Ovary (tissue), 7 donors: ENCODE measurements at regions not wholly inside any gene's neighbourhood (a gene's known extent, or its start where the extent isn't known, plus 50 kb on each side); places are given as distances from the start of the nearest gene placed in this dataset.

ENCODE experiments used
- DNase-seq, 5 donors: peaks; one replicate each; pipeline ENCODE4 v3.0.0-alpha.2; 2019 to 2020
- H3K27ac ChIP-seq, 2 donors: fragments of 200-600 bp; one replicate each; pipeline versions ENCODE4 v1.5.1 to v1.8.0; 2019 to 2022
- H3K27me3 ChIP-seq: fragments of 200-600 bp; one replicate; pipeline ENCODE4 v1.8.0; 2022
- H3K36me3 ChIP-seq: fragments of 200-600 bp; sonication (generic); one replicate; pipeline ENCODE4 v1.5.1; 2019
- H3K4me1 ChIP-seq: one replicate; pipeline ENCODE4 v1.8.1; 2013; ENCODE audit warnings: mild to moderate bottlenecking, moderate library complexity; ENCODE audit not compliant: insufficient read depth
- H3K4me3 ChIP-seq: fragments of 200-600 bp; sonication (generic); one replicate; pipeline ENCODE4 v1.5.1; 2017
- H3K9me3 ChIP-seq, 2 donors: fragments of 200-600 bp in 1 of 2; sonication (generic) in 1 of 2; one replicate each; pipeline versions ENCODE4 v1.5.1 to v1.8.1; 2013 to 2019; ENCODE audit warnings: mild to moderate bottlenecking in 1 of 2, moderate library complexity in 1 of 2
- CTCF ChIP-seq, 3 donors: fragments of 450-650 bp in 2 of 3; fragments of 200-600 bp in 1 of 3; IDR thresholded peaks; one replicate each; pipeline versions ENCODE4 v1.5.1 to v1.8.0; 2016 to 2022; ENCODE audit warnings: antibody characterized with exemption in 3 of 3, mild to moderate bottlenecking in 1 of 3
- EP300 ChIP-seq: sonication (generic); formaldehyde crosslinking; IDR thresholded peaks from one replicate; pipeline ENCODE4 v1.6.1; 2017; ENCODE audit warnings: antibody characterized with exemption
- POLR2A ChIP-seq: fragments of 450-650 bp; IDR thresholded peaks from one replicate; pipeline ENCODE4 v1.6.1; 2017; ENCODE audit warnings: antibody characterized with exemption, mild to moderate bottlenecking, moderate library complexity
- WGBS, 3 donors: extraction: QIAGEN DNeasy Blood & Tissue Kit in 1 of 3; methylation state at CpG; one replicate each; pipeline versions ENCODE4 v1.1.5 to v1.1.7; 2013 to 2017; 5-methylcytosine and 5-hydroxymethylcytosine counted together
- intact Hi-C, 4 donors: fragments of 100-400 bp; cut with DNase I; formaldehyde crosslinking; loops; one replicate each; pipeline versions ENCODE4 v1.11.0 to v1.15.1; 2022 to 2023
- donor health status: DM: no; HTN: no; CAD: no; lungs with moderate emphysema.
- donor health status: DM: no; HTN: no; CAD: no.
- donor health status: Bipolar disorder and iron deficiency.
- donor health status: DM: no; HTN: no; CAD: no.
- donor health status: DM: yes; HTN: yes; CAD: no.

DNA sequence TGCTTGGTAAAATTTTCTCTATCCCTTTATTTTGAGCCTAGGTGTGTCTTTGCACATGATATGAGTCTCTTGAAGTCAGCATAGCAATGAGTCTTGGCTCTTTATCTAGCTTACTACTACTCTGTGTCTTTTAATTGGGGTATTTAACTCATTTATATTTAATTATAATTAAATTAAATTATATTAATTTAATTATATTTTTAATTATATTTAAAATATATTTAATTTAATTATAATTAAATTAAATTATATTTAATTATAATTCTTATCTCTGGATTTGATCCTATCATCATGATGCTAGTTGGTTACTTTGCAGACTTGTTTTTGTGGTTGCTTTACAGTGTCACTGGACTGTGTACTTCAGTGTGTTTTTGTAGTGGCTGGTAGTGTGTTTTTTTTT, 201.2 kb upstream of the ITM2A start:
- H3K27me3 ChIP-seq: no peaks in the 10 kb centered on the region
- H3K27ac ChIP-seq: no peak overlapping the region
- no peaks in the 10 kb centered on the region for H3K4me1 ChIP-seq
- intact Hi-C loops: no loop called here
- no peak for DNase-seq
- no peaks in the 10 kb centered on the region for H3K36me3 ChIP-seq
- no peak for TF ChIP-seq POLR2A
- TF ChIP-seq CTCF (IDR thresholded peaks at IDR 0.05): no peak
- no peak for TF ChIP-seq EP300
- H3K4me3 ChIP-seq: no peak overlapping the region
- no peaks in the 10 kb centered on the region for H3K9me3 ChIP-seq

DNA sequence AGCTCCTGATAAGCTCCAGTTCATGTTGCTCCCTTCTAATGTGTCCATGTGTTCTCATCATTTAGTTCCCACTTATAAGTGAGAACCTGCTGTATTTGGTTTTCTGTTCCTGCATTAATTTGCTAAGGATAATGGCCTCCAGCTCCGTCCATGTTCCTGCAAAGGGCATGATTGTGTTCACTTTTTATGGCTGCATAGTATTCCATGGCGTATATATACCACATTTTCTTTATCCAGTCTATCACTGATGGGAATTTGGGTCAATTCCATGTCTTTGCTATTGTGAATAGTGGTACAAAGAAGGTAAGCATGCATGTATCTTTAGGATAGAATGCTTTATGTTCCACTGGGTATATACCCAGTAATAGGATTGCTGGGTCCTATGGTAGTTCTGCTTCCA, 197.2 kb upstream of the ITM2A start:
- no peak for TF ChIP-seq POLR2A
- no peak for TF ChIP-seq CTCF (IDR thresholded peaks at IDR 0.05)
- TF ChIP-seq EP300: no peak
- DNase-seq: no peak
- Histone ChIP-seq H3K27ac (no peak overlapping the region), H3K36me3 (no peaks in the 10 kb centered on the region), H3K4me3 (no peak overlapping the region), H3K4me1 (no peaks in the 10 kb centered on the region), H3K9me3 (no peaks in the 10 kb centered on the region), H3K27me3 (no peaks in the 10 kb centered on the region)
- intact Hi-C loops: no loop called here
- WGBS, 3 donors: 49 to 56% (median 53%) methylated on average over 2 of the region's 2 CpGs

- no peaks in the 10 kb centered on the region for H3K9me3 ChIP-seq
- intact Hi-C loops: no loop called here
- no peak overlapping the region for H3K27ac ChIP-seq
- no peak for DNase-seq
- H3K36me3 ChIP-seq: no peaks in the 10 kb centered on the region
- no peaks in the 10 kb centered on the region for H3K4me1 ChIP-seq
- TF ChIP-seq EP300: no peak
- no peak for TF ChIP-seq POLR2A
- no peak for TF ChIP-seq CTCF (IDR thresholded peaks at IDR 0.05)
- H3K27me3 ChIP-seq: no peaks in the 10 kb centered on the region
- H3K4me3 ChIP-seq: no peak overlapping the region
- WGBS, 3 donors: 11 to 19% (median 16%) methylated on average over 2 of the region's 2 CpGs
Observed at GRCh38 chrX:79559290-79559689, 192.2 kb upstream of the ITM2A start.

- no peak overlapping the region for H3K4me3 ChIP-seq
- intact Hi-C loops: no loop called here
- no peaks in the 10 kb centered on the region for H3K36me3 ChIP-seq
- H3K27me3 ChIP-seq: no peaks in the 10 kb centered on the region
- no peaks in the 10 kb centered on the region for H3K4me1 ChIP-seq
- no peak for DNase-seq
- no peaks in the 10 kb centered on the region for H3K9me3 ChIP-seq
- TF ChIP-seq CTCF (IDR thresholded peaks at IDR 0.05) (no peak), EP300 (no peak), POLR2A (no peak)
- H3K27ac ChIP-seq: no peak overlapping the region
Observed at GRCh38 chrX:79557212-79557611, 190.1 kb upstream of the ITM2A start.

DNA sequence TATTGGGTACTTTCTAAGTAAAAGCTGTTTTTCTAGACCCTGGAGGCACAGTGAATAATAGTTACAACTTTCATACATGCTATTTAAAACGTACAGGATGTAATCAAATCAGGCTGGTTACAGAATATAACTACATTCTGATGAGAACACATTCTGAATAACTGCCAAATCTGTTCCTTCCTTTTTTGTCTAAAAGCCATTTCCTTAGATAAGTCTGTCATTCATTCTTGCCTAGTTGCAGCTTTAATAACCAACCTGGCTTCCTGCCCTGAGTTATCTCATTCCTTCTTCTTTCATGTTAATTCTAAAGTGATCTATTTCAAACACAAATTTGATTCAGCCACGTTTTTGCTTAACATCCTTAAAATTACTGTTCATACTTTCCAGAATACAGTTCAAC, 189.7 kb upstream of the ITM2A start:
- intact Hi-C loops: no loop called here
- no peak for DNase-seq
- Histone ChIP-seq H3K9me3 (no peaks in the 10 kb centered on the region), H3K27me3 (no peaks in the 10 kb centered on the region), H3K4me3 (no peak overlapping the region), H3K27ac (no peak overlapping the region), H3K4me1 (no peaks in the 10 kb centered on the region), H3K36me3 (no peaks in the 10 kb centered on the region)
- WGBS, 3 donors: 2 to 4% (median 3%) methylated on average over 2 of the region's 2 CpGs
- TF ChIP-seq POLR2A (no peak), CTCF (IDR thresholded peaks at IDR 0.05) (no peak), EP300 (no peak)
